Daoy (cell line): ENCODE measurements at regions not wholly inside any gene's neighbourhood (a gene's known extent, or its start where the extent isn't known, plus 50 kb on each side); places are given as distances from the start of the nearest gene placed in this dataset.

Experiments
- DNase-seq: peaks from one replicate; pipeline ENCODE4 v3.0.0-alpha.2; 2015; ENCODE audit warnings: low read depth

GRCh38 chr18:61949946-61950345, 57.1 kb upstream of the RNF152 start:
- peak; percentile 60 for DNase-seq

GRCh38 chr18:61948846-61949438, 56.1 kb upstream of the RNF152 start:
- no peak for DNase-seq

- DNase-seq = peak; percentile 24
These were observed 55.5 kb upstream of the RNF152 start for GRCh38 chr18:61948281-61948741.

- DNase-seq = no peak
These were observed 53.6 kb upstream of the RNF152 start for GRCh38 chr18:61946449-61946848.

- DNase-seq = no peak
These were observed 50.6 kb upstream of the RNF152 start for GRCh38 chr18:61943175-61943964.
